Ascending aorta (tissue), 2 donors: ENCODE measurements at regions not wholly inside any gene's neighbourhood (a gene's known extent, or its start where the extent isn't known, plus 50 kb on each side); places are given as distances from the start of the nearest gene placed in this dataset.

ENCODE experiments used
- DNase-seq, 2 donors: peaks; one replicate each; pipeline ENCODE4 v3.0.0-alpha.2; 2019; ENCODE audit warnings: low spot score in 2 of 2
- H3K27ac ChIP-seq, 2 donors: fragments of 200-600 bp; sonication (generic); one replicate each; pipeline ENCODE4 v1.5.1; 2016 to 2017; ENCODE audit warnings: mild to moderate bottlenecking in 1 of 2
- H3K27me3 ChIP-seq: fragments of 200-600 bp; sonication (generic); one replicate; pipeline ENCODE4 v1.5.1; 2017
- H3K36me3 ChIP-seq, 2 donors: fragments of 200-600 bp; sonication (generic); one replicate each; pipeline ENCODE4 v1.5.1; 2016
- H3K4me1 ChIP-seq, 2 donors: fragments of 200-600 bp; sonication (generic); one replicate each; pipeline ENCODE4 v1.5.1; 2016 to 2017; ENCODE audit warnings: mild to moderate bottlenecking in 1 of 2
- H3K4me3 ChIP-seq, 2 donors: fragments of 200-600 bp; sonication (generic); one replicate each; pipeline ENCODE4 v1.5.1; 2016 to 2017; ENCODE audit warnings: mild to moderate bottlenecking in 1 of 2
- H3K9me3 ChIP-seq, 2 donors: fragments of 200-600 bp; sonication (generic); one replicate each; pipeline ENCODE4 v1.5.1; 2016
- intact Hi-C: fragments of 100-400 bp; cut with DNase I; formaldehyde crosslinking; loops from one replicate; pipeline ENCODE4 v1.15.1; 2023
- TF ChIP-seq, protein P1 (sequence below), 3 experiments: fragments of 200-600 bp in 2 of 3; fragments of 450-650 bp in 1 of 3; sonication (generic) in 2 of 3; IDR thresholded peaks; one replicate each; pipeline ENCODE4 v1.5.1; 2016 to 2019; ENCODE audit warnings: antibody characterized with exemption in 3 of 3, mild to moderate bottlenecking in 1 of 3, moderate library complexity in 1 of 3

GRCh38 chr22:49647627-49648026 is 180.0 kb downstream of the BRD1 start:
- no peak overlapping the region for H3K27ac ChIP-seq

GRCh38 chr22:49646876-49647275 is 180.8 kb downstream of the BRD1 start:
- no peak overlapping the region for H3K27ac ChIP-seq
- no peaks in the 10 kb centered on the region for H3K27me3 ChIP-seq

More at GRCh38 chr22:49647627-49648026, 180.0 kb downstream of the BRD1 start:
- intact Hi-C loops, result no loop called here
- Histone ChIP-seq H3K9me3 (no peaks in the 10 kb centered on the region), H3K4me3 (no peak overlapping the region), H3K36me3 (no peaks in the 10 kb centered on the region), H3K4me1 (no peaks in the 10 kb centered on the region), H3K27me3 (no peaks in the 10 kb centered on the region)
- no peak for DNase-seq
- TF ChIP-seq, protein P1, sequence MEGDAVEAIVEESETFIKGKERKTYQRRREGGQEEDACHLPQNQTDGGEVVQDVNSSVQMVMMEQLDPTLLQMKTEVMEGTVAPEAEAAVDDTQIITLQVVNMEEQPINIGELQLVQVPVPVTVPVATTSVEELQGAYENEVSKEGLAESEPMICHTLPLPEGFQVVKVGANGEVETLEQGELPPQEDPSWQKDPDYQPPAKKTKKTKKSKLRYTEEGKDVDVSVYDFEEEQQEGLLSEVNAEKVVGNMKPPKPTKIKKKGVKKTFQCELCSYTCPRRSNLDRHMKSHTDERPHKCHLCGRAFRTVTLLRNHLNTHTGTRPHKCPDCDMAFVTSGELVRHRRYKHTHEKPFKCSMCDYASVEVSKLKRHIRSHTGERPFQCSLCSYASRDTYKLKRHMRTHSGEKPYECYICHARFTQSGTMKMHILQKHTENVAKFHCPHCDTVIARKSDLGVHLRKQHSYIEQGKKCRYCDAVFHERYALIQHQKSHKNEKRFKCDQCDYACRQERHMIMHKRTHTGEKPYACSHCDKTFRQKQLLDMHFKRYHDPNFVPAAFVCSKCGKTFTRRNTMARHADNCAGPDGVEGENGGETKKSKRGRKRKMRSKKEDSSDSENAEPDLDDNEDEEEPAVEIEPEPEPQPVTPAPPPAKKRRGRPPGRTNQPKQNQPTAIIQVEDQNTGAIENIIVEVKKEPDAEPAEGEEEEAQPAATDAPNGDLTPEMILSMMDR (IDR thresholded peaks at IDR 0.05), result no peak

DNA sequence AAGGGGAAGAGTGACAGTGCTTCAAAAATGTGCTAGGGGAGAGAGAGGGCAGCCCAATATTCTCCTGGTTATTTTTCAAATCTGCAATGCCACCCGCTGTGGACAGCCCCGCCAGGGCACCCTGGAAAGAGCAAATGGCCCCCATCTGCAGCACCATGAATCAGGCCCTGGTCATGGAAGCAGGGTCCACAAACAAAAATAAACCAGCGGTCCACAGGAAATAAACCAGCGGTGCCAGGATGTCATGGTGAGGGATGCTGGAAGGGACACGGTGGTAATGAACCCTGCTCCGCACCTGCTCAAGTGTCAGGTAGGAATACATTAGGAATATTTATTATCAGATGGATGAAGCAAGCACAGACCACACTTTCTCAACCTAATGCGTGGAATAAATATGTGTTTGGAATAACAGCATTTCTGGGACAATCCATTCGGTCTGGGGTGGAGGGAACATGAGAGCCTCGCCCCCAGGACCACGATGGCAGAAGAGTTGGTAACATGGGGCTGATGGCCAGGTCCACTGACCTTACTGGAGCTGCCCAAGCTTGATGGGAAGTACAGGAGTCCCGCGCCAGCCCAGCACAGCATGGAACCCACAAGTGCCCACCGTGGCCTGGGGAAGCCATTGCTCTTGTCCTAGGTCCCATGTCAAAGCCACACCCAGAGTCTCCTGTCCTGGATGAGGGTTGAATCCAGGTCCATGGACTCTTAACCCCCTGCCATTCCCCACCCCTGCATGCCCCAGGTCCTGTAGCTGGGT is 181.7 kb downstream of the BRD1 start:
- no peaks in the 10 kb centered on the region for H3K4me1 ChIP-seq
- no peaks in the 10 kb centered on the region for H3K36me3 ChIP-seq
- no peaks in the 10 kb centered on the region for H3K9me3 ChIP-seq
- TF ChIP-seq, protein P1 (IDR thresholded peaks at IDR 0.05), result no peak
- H3K27me3 ChIP-seq, result no peaks in the 10 kb centered on the region
- H3K4me3 ChIP-seq, result no peak overlapping the region
- DNase-seq, result no peak
- intact Hi-C loops, result no loop called here
- no peak overlapping the region for H3K27ac ChIP-seq

More at GRCh38 chr22:49646876-49647275, 180.8 kb downstream of the BRD1 start:
- intact Hi-C loops, result no loop called here
- no peak overlapping the region for H3K4me3 ChIP-seq
- TF ChIP-seq, protein P1 (IDR thresholded peaks at IDR 0.05), result no peak
- H3K4me1 ChIP-seq, result no peaks in the 10 kb centered on the region
- H3K36me3 ChIP-seq, result no peaks in the 10 kb centered on the region
- DNase-seq, result no peak
- no peaks in the 10 kb centered on the region for H3K9me3 ChIP-seq

DNA sequence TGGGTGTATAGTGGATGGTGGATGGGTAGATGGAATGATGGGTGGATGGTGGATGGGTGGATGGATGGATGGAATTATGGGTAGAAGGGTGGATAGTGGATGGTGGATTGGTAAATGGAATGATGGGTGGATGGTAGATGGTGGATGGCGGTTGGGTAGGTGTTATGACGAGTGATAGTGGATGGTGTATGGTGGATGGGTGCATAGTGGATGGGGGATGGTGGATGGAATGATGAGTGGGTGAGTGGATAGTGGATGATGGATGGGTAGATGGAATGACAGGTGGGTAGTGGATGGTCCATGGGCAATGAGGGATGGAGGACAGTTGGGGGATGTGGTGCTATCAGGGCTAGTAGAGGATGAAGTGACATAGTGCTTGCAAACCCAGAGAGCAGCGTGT is 182.4 kb downstream of the BRD1 start:
- no peaks in the 10 kb centered on the region for H3K9me3 ChIP-seq
- no peaks in the 10 kb centered on the region for H3K4me1 ChIP-seq
- H3K36me3 ChIP-seq, result no peaks in the 10 kb centered on the region
- no peak for DNase-seq
- H3K27me3 ChIP-seq, result no peaks in the 10 kb centered on the region
- intact Hi-C loops, result no loop called here
- H3K4me3 ChIP-seq, result no peak overlapping the region
- H3K27ac ChIP-seq, result no peak overlapping the region
- TF ChIP-seq, protein P1 (IDR thresholded peaks at IDR 0.05), result no peak

- TF ChIP-seq, protein P1 (IDR thresholded peaks at IDR 0.05), result no peak
- H3K36me3 ChIP-seq, result no peaks in the 10 kb centered on the region
- no peak overlapping the region for H3K27ac ChIP-seq
- no peaks in the 10 kb centered on the region for H3K9me3 ChIP-seq
- intact Hi-C loops, result no loop called here
- no peak for DNase-seq
- H3K27me3 ChIP-seq, result no peaks in the 10 kb centered on the region
- H3K4me3 ChIP-seq, result no peak overlapping the region
- no peaks in the 10 kb centered on the region for H3K4me1 ChIP-seq
Measured at GRCh38 chr22:49643998-49644397, 183.7 kb downstream of the BRD1 start.
